Middle frontal gyrus (tissue), 1 donor: ENCODE measurements at regions not wholly inside any gene's neighbourhood (a gene's known extent, or its start where the extent isn't known, plus 50 kb on each side); places are given as distances from the start of the nearest gene placed in this dataset.
"Not testable (repeated sequence)": the region's sequence is repeated elsewhere in the genome, so short reads cannot be mapped to it uniquely, and the experiment has no call there.

ENCODE experiments used
- DNase-seq: peaks from one replicate; pipeline ENCODE4 v3.0.0-alpha.2; 2015; ENCODE audit warnings: low spot score; ENCODE audit errors: extremely low spot score

- no peak for DNase-seq
These were observed 393.6 kb downstream of the PTPRU start for GRCh38 chr1:29629814-29630516.

DNA sequence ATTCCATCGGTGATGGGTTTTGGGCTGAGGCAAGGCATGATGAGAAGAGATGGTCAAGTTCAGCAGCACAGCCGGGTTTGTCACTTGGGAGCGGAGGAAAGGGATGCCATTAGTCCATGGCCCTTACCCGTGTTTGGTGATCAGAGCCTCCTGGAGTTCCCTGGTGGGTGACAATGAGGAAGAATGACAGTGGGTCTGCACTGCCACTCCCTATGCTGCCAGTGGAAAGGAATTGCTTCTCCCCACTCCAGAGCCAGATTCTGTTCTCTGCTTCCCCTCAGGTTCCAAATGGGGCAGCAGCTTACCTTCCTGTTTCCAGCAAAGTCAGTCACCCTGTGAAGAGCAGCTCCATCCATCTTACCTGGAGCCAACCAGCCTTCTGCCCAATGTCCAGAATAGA, 393.1 kb downstream of the PTPRU start:
- no peak for DNase-seq

- DNase-seq, result no peak
These were observed 391.9 kb downstream of the PTPRU start for GRCh38 chr1:29628190-29628589.

GRCh38 chr1:29626726-29627125, 390.4 kb downstream of the PTPRU start:
- DNase-seq, result no peak

GRCh38 chr1:29626066-29626465, 389.7 kb downstream of the PTPRU start:
- DNase-seq, result no peak

DNA sequence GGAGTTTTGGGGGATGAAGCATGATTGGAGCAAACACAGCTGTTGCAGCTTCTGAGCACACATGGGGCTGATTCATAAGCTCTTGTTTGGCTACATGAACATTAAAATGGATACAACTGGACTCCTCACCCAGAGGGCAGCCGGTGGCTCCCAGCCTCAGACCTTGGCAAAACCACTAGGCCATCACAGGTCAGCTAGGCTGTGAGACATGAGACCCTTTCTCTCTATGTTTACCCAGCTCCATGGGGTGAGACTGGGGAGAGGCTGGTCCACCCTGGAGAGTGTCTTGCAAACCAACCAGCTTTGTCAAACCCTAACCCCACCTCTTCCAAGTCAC, 388.7 kb downstream of the PTPRU start:
- no peak for DNase-seq

GRCh38 chr1:29624320-29625083, 388.2 kb downstream of the PTPRU start:
- no peak for DNase-seq

DNA sequence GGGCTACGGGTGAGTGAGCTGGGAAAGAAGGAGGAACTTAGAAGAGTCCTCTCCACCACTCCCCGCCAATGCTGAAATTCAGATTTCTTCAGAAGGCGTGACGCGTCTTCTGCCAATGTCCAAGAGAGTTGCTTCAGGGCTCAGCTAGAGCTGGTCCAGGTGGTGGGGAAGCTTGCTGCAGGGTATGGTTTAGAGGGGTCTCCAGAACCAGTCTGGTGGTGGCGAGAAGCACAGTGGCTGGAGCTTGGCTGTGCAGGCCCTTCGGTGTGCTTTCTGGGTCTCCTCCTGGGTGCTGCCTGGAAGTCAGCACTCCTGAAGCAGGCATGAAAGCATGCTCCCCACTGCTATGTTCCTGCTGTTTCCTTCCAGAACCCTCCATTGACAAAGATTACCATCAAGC, 387.2 kb downstream of the PTPRU start:
- no peak for DNase-seq

DNA sequence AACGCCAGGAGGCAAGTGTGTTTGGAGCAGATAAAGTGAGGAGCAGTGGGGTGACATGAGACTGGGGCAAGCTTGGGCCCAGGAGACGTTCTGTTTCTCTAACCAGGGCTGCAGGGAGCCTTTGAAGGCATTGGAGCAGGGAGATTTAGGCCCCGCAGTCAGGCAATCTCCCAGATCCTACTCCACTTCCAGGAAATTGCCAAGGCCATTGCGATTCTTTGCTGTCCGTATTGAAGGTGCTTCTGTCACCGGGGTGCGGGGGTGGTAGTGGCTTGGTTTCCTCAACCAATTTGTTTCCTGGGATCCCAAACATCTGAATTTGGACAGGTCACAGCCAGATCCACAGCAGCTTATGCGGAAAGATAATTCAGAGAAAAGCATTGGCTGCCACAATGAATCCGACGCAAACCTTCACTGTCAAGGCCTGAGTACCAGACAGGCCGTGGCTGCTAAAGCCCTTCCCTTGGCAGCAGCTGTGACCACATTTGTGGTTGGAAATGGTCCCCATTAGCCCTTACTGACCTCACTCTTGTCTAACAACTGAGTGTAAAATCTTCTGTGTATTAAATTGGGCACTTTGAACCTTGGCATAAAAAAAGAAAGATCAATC, 385.6 kb downstream of the PTPRU start:
- no peak for DNase-seq

GRCh38 chr1:29620631-29621030, 384.3 kb downstream of the PTPRU start:
- DNase-seq, result no peak

DNA sequence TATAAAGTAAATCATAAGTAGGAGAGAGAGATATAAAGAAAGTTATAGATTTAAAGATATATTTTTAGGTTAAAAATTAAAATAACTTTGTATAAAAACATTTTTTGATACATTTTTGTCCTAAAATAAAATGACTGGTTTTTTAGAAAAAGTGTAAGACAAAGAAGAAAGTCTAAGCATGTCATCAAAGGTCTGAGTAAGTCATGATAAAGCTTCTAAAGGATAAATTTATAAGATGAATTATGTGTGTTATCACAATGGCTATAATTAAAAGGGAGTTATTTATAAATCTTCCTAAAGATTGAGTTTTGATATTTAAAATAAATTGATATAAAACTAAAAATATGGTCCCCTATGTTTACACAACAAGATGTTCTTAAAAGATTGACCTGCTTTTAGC, 370.9 kb downstream of the PTPRU start:
- no peak for DNase-seq

GRCh38 chr1:29604796-29605195, 368.5 kb downstream of the PTPRU start:
- not testable (repeated sequence) for DNase-seq

DNA sequence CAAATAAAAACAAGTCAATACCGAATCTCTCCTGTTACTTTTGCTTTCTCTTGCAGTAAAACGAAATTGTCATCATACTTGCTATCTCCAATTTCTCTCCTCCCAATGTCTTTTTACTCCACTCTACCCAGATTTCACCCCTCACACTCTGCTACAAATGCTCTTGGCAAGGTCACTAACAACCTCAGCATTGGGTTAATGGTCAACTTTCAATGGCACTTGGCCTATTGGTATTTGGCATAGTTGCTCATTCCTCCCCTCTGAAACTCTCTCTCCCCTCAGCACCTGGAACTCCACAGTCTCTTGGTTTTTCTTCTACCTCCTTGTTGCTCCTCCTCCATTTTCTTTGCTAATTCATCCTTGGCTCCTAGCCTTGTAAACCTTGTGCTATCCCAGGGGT, 367.3 kb downstream of the PTPRU start:
- no peak for DNase-seq

DNA sequence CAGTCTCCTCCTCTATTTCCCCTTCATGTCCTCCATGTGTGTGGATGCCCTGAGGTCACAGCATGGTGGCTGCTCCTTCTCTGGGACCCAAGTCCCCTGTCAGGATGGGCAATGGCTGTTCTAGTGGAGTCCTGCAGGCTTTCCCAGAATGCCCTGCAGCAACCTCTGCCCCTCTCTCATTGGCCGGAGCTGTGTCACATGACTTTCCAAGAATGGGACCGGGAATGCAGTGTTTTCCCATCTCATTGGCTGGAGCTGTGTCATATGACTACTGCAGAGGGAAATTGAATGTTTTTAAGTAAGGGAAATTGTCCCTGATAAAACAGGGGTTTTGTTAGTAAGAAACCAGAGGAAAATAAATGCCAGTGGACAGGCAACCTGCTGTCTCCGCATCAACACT, 365.9 kb downstream of the PTPRU start:
- DNase-seq, result no peak

GRCh38 chr1:29601021-29601420, 364.7 kb downstream of the PTPRU start:
- DNase-seq, result no peak

DNA sequence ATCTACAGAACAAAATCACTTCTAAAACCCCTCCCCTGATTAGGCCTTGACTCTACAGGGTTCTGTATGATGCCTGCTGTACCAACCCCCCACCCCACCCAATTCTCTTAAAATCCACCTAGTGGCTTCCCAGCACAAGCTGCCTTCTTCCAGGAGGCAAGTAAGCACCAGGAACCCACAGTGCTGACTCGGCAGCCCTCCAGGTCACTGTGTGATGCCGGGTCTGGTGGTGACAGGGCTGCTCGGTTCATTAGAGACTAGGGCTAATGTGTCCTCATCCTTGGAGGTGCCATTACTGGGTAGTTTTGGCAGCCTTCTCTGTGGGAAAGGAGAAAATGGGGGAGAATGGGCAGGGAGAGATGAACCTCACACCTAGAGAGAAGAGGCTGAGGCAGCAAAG, 363.5 kb downstream of the PTPRU start:
- no peak for DNase-seq

DNA sequence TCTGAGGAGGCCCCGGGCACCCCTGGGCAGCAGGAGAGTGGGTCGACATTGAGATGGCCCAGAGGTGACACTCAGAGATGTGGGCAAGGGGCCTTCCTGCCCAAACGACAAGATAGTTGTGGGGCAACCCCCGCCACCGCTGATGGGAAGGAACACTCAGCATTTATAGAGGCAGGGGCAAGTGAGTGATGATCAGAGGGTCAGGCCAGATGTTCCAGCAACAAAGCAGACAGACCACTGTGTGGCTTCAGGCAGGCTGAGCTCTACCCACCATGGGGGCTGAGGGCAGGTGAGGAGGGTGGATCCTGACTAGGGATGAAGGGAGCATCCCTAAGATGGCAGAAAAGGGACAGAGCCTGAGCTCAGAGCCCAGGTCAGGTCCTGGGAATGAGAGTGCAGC, 362.7 kb downstream of the PTPRU start:
- DNase-seq, result no peak

- no peak for DNase-seq
These were observed 361.5 kb downstream of the PTPRU start for GRCh38 chr1:29597861-29598260.

DNA sequence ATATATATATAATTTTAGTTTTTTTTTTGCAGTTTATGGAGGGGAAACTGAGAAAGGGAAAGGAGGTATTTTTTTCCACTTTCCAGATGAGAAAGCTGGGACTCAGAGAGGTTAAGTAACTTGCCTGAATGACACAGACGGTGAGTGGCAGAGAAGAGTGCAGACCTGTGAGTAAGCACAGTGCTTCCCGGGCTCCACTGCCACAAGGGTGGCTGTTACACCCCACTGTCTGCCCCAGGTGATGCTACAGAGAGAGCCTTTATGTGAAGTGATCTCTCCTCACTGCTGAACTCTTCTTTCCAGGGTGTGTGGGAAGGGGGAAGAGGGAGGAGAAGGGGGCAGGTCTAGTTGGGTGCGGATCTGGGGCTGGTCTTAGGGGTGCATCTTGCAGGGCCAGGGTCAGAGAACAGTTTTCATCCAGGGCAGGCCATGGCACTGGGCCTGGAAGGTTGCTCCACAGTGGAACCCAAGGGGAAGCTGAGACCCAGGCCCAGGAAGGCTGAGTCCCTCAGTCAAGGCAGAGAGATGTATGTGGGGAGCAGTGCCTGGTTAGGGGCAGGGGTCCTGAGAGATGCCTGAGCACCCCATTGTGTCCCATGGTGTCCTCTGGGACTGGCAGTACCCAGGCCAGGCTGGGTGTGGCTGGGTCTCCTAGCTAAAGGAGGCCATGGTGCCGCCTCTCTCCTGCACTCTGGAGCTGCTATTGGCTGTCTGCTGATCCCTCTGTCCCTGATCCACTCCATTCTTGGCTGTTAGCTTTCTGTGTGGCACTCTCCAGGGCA, 357.5 kb downstream of the PTPRU start:
- no peak for DNase-seq

DNA sequence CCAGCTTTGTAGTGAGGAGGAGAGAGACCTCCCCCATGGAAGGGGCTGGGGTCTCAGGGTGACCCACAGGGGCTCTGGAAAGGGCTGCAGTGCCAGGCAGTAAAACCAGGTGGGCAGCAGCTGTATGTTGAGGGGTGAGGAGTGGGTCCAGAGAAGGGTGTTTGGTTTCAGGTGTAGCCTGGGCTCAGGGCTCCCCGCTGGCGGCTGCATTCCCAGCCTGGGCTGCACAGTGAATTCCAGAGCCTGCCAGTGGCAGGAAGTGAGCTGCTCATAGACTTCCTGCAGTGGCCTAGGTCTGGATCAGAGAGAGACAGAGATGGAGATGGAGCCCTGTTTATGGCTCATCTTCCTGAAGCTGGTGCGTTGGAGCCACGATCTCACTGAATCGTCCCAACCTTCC, 356.4 kb downstream of the PTPRU start:
- no peak for DNase-seq

DNA sequence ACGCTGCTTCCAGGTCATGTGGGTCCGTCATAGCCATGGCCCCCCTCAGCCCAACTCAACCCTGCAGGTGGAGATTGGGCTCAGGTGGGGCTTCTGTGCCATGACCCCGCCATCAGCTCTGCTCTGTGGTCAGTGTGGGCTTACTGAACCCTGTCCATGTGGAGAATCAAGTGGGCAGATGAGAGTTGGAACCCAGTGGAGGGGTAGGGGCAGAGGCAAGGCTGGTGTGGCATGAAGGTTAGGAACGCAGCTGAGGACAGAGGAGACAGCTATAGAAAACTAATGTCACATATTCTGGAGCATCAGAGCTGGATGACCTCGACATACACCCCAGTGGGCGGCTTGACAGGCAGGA, 355.9 kb downstream of the PTPRU start:
- no peak for DNase-seq

DNA sequence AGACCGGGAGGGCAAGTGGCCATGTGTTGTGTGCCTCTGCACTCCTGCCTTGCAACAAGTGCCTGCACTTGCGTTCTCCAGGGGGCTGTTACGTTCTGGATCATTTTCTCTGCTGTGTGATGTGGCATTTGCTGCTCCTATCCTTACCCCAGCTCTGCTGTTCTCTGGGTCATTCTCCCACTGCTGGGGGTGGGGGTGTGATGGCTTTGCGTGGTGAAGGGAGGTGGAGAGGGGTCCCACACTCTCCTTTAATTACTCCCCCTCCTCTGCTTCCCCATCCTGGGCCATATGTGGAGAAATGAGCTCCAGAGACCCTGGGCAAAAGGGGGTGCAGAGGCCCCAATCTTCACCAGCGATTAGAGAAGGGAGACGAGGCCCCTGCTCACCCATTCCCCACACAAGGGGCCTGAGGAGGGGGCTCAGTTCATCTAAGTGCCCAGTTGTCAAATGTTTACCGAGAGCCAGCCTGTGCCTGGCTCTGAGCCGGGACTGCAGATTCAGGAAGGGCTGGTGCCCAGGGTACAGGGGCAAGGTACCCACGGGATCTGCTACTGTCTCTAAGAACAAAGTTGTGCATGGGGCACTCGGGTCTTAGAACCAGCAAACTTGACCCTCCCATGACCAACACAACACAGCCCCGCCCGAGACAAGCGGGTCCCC, 355.4 kb downstream of the PTPRU start:
- no peak for DNase-seq
